CD4-positive, alpha-beta T cell treated with Interleukin-2 at 100 ng/mL for 4 hours (primary cell): ENCODE measurements at regions not wholly inside any gene's neighbourhood (a gene's known extent, or its start where the extent isn't known, plus 50 kb on each side); places are given as distances from the start of the nearest gene placed in this dataset.
"Not testable (repeated sequence)": the region's sequence is repeated elsewhere in the genome, so short reads cannot be mapped to it uniquely, and the experiment has no call there.

Experiments used
- DNase-seq: peaks from one replicate; pipeline ENCODE4 v3.0.0-alpha.2; 2020; ENCODE audit warnings: low spot score

GRCh38 chr13:73167028-73167820, 108.4 kb downstream of the KLF5 start:
- no peak for DNase-seq

GRCh38 chr13:73166204-73166603, 107.4 kb downstream of the KLF5 start:
- DNase-seq = no peak

- DNase-seq = no peak
These were observed 104.4 kb downstream of the KLF5 start for GRCh38 chr13:73162912-73163911.

- not testable (repeated sequence) for DNase-seq
These were observed 101.7 kb downstream of the KLF5 start for GRCh38 chr13:73160371-73161031.

GRCh38 chr13:73158851-73159250, 100.0 kb downstream of the KLF5 start:
- DNase-seq = no peak

GRCh38 chr13:73157031-73157430, 98.2 kb downstream of the KLF5 start:
- no peak for DNase-seq

- no peak for DNase-seq
These were observed 87.9 kb downstream of the KLF5 start for GRCh38 chr13:73146707-73147106.

- DNase-seq = no peak
These were observed 83.3 kb downstream of the KLF5 start for GRCh38 chr13:73142071-73142470.

- no peak for DNase-seq
These were observed 82.5 kb downstream of the KLF5 start for GRCh38 chr13:73141292-73141771.

- no peak for DNase-seq
These were observed 82.0 kb downstream of the KLF5 start for GRCh38 chr13:73140801-73141200.

GRCh38 chr13:73138638-73139491, 80.1 kb downstream of the KLF5 start:
- no peak for DNase-seq

- DNase-seq = no peak
These were observed 79.5 kb downstream of the KLF5 start for GRCh38 chr13:73138276-73138637.

- DNase-seq = no peak
These were observed 78.0 kb downstream of the KLF5 start for GRCh38 chr13:73136776-73137175.

- DNase-seq = no peak
These were observed 74.7 kb downstream of the KLF5 start for GRCh38 chr13:73133531-73133930.

GRCh38 chr13:73131247-73131646, 72.4 kb downstream of the KLF5 start:
- DNase-seq = no peak

- DNase-seq = no peak
These were observed 70.2 kb downstream of the KLF5 start for GRCh38 chr13:73129023-73129422.
